ENCODE measurements at regions not wholly inside any gene's neighbourhood (a gene's known extent, or its start where the extent isn't known, plus 50 kb on each side); places are given as distances from the start of the nearest gene placed in this dataset.

- ATAC-seq (ENCODE audit: insufficient read depth, low read depth) (peak; percentile 65), DNase-seq (no peak)
- Histone ChIP-seq H3K27me3 (ENCODE audit: insufficient read depth, low read length, poor library complexity) (no peaks in the 10 kb centered on the region), H3K4me2 (ENCODE audit: insufficient read depth, low read length) (no peak overlapping the region), H3K79me2 (ENCODE audit: insufficient read depth, low read length) (no peaks in the 10 kb centered on the region), H3K4me3 (ENCODE audit: low read depth in 1 of 2, low read length in 2 of 2) (no peak overlapping the region), H4K20me1 (ENCODE audit: insufficient read depth, low read length) (no peaks in the 10 kb centered on the region), H3K27ac (ENCODE audit: low read length) (no peak overlapping the region), H3K4me1 (ENCODE audit: insufficient read depth, low read length) (peaks cover 4% of the 10 kb centered on the region), H3K9ac (ENCODE audit: low read depth, low read length) (no peak overlapping the region), H3K36me3 (ENCODE audit: insufficient read depth, low read length) (no peaks in the 10 kb centered on the region), H3K9me3 (ENCODE audit: insufficient read depth, low read length, severe bottlenecking) (peaks cover 4% of the 10 kb centered on the region), H2AFZ (ENCODE audit: low read depth, low read length) (no peak overlapping the region)
- no peak for TF ChIP-seq EZH2 (IDR thresholded peaks at IDR 0.05; ENCODE audit: borderline replicate concordance, low read depth, low read length, severe bottlenecking)
- TF ChIP-seq CTCF (IDR thresholded peaks at IDR 0.05; ENCODE audit: borderline replicate concordance, extremely low read depth, low read length, poor library complexity, severe bottlenecking), result no peak
Observed at GRCh38 chr21:14712121-14712715, 166.1 kb upstream of the SAMSN1 start.

GRCh38 chr21:14711287-14711686, 165.2 kb upstream of the SAMSN1 start:
- Histone ChIP-seq H4K20me1 (ENCODE audit: insufficient read depth, low read length) (no peaks in the 10 kb centered on the region), H3K4me1 (ENCODE audit: insufficient read depth, low read length) (peaks cover 13% of the 10 kb centered on the region), H3K27me3 (ENCODE audit: insufficient read depth, low read length, poor library complexity) (no peaks in the 10 kb centered on the region), H3K9ac (ENCODE audit: low read depth, low read length) (no peak overlapping the region), H3K79me2 (ENCODE audit: insufficient read depth, low read length) (no peaks in the 10 kb centered on the region), H3K36me3 (ENCODE audit: insufficient read depth, low read length) (no peaks in the 10 kb centered on the region), H3K4me3 (ENCODE audit: low read depth in 1 of 2, low read length in 2 of 2) (no peak overlapping the region), H2AFZ (ENCODE audit: low read depth, low read length) (no peak overlapping the region), H3K27ac (ENCODE audit: low read length) (no peak overlapping the region), H3K9me3 (ENCODE audit: insufficient read depth, low read length, severe bottlenecking) (peaks cover 4% of the 10 kb centered on the region), H3K4me2 (ENCODE audit: insufficient read depth, low read length) (no peak overlapping the region)
- ATAC-seq (ENCODE audit: insufficient read depth, low read depth) (no peak), DNase-seq (no peak)
- TF ChIP-seq EZH2 (IDR thresholded peaks at IDR 0.05; ENCODE audit: borderline replicate concordance, low read depth, low read length, severe bottlenecking) (no peak), CTCF (IDR thresholded peaks at IDR 0.05; ENCODE audit: borderline replicate concordance, extremely low read depth, low read length, poor library complexity, severe bottlenecking) (no peak)

GRCh38 chr21:14707511-14708020, 161.5 kb upstream of the SAMSN1 start:
- Histone ChIP-seq H3K4me2 (ENCODE audit: insufficient read depth, low read length) (no peak overlapping the region), H3K27me3 (ENCODE audit: insufficient read depth, low read length, poor library complexity) (no peaks in the 10 kb centered on the region), H3K4me1 (ENCODE audit: insufficient read depth, low read length) (peaks cover 21% of the 10 kb centered on the region), H3K36me3 (ENCODE audit: insufficient read depth, low read length) (no peaks in the 10 kb centered on the region), H2AFZ (ENCODE audit: low read depth, low read length) (no peak overlapping the region), H3K4me3 (ENCODE audit: low read depth in 1 of 2, low read length in 2 of 2) (no peak overlapping the region), H4K20me1 (ENCODE audit: insufficient read depth, low read length) (no peaks in the 10 kb centered on the region), H3K9ac (ENCODE audit: low read depth, low read length) (no peak overlapping the region), H3K9me3 (ENCODE audit: insufficient read depth, low read length, severe bottlenecking) (no peaks in the 10 kb centered on the region), H3K27ac (ENCODE audit: low read length) (peak overlapping the region; percentile 69), H3K79me2 (ENCODE audit: insufficient read depth, low read length) (no peaks in the 10 kb centered on the region)
- DNase-seq, result no peak
- ATAC-seq (ENCODE audit: insufficient read depth, low read depth), result no peak
- TF ChIP-seq EZH2 (IDR thresholded peaks at IDR 0.05; ENCODE audit: borderline replicate concordance, low read depth, low read length, severe bottlenecking) (no peak), CTCF (IDR thresholded peaks at IDR 0.05; ENCODE audit: borderline replicate concordance, extremely low read depth, low read length, poor library complexity, severe bottlenecking) (no peak)
